PC-9 (cell line): ENCODE measurements at regions not wholly inside any gene's neighbourhood (a gene's known extent, or its start where the extent isn't known, plus 50 kb on each side); places are given as distances from the start of the nearest gene placed in this dataset.
"Not testable (repeated sequence)": the region's sequence is repeated elsewhere in the genome, so short reads cannot be mapped to it uniquely, and the experiment has no call there.

Experiments used
- BruUV-seq: library from RNA; stranded (reverse); fragments of 400-500 nt; replicated peaks from 2 replicates; lab custom pipeline; 2021; lab: Mats Ljungman, UMichigan
- CTCF ChIA-PET: fragments of 300-600 bp; sonication (Branson Sonifier 250); formaldehyde crosslinking; loops from one replicate; lab custom pipeline; 2022; ENCODE audit warnings: antibody characterized with exemption; lab: Charles Lee
- POLR2A ChIA-PET: fragments of 300-600 bp; sonication (Branson Sonifier 250); formaldehyde crosslinking; loops from one replicate; lab custom pipeline; 2022; ENCODE audit warnings: antibody characterized with exemption; ENCODE audit not compliant: unreplicated experiment; lab: Charles Lee
- DNase-seq, 2 experiments: peaks; one replicate each; pipeline versions ENCODE4 v3.0.0 to v3.0.0-alpha.2; 2015 to 2022; ENCODE audit warnings: mixed read lengths in 1 of 2
- H2AFZ ChIP-seq: fragments of 200-600 bp; sonication (generic); 2 replicates; pipeline ENCODE4 v1.8.1; 2017; ENCODE audit warnings: antibody characterized with exemption
- H3F3A ChIP-seq: fragments of 200-600 bp; sonication (generic); 2 replicates; pipeline ENCODE4 v1.8.1; 2017; ENCODE audit warnings: antibody characterized with exemption, mild to moderate bottlenecking, low read depth; ENCODE audit not compliant: insufficient read depth
- H3K27ac ChIP-seq: fragments of 200-600 bp; sonication (generic); 2 replicates; pipeline ENCODE4 v1.6.1; 2016; ENCODE audit warnings: mixed run types
- H3K27me3 ChIP-seq: fragments of 200-600 bp; sonication (generic); 2 replicates; pipeline ENCODE4 v1.6.1; 2016; ENCODE audit warnings: low read depth, mixed run types; ENCODE audit not compliant: insufficient read depth
- H3K36me3 ChIP-seq: fragments of 200-600 bp; sonication (generic); 2 replicates; pipeline ENCODE4 v1.6.1; 2016; ENCODE audit warnings: low read depth, mixed run types
- H3K4me1 ChIP-seq: fragments of 200-600 bp; sonication (generic); replicated peaks from 2 replicates; pipeline ENCODE4 v1.6.1; 2016; ENCODE audit warnings: mixed run types; ENCODE audit not compliant: insufficient read depth
- H3K4me2 ChIP-seq: fragments of 200-600 bp; sonication (generic); 2 replicates; pipeline ENCODE4 v1.6.1; 2017; ENCODE audit warnings: mixed run types
- H3K4me3 ChIP-seq: fragments of 200-600 bp; sonication (generic); 2 replicates; pipeline ENCODE4 v1.6.1; 2016; ENCODE audit warnings: mixed run types
- H3K79me2 ChIP-seq: fragments of 200-600 bp; sonication (generic); 2 replicates; pipeline ENCODE4 v1.6.1; 2017; ENCODE audit warnings: low read depth, mixed run types
- H3K9me2 ChIP-seq: fragments of 200-600 bp; sonication (generic); 2 replicates; pipeline ENCODE4 v1.8.1; 2017; ENCODE audit warnings: mild to moderate bottlenecking; ENCODE audit not compliant: insufficient read depth
- H3K9me3 ChIP-seq: fragments of 200-600 bp; sonication (generic); 2 replicates; pipeline ENCODE4 v1.8.1; 2016; ENCODE audit warnings: low read depth; ENCODE audit not compliant: insufficient read depth
- H4K20me1 ChIP-seq: fragments of 200-600 bp; sonication (generic); 2 replicates; pipeline ENCODE4 v1.8.1; 2017; ENCODE audit not compliant: insufficient read depth
- EZH2 ChIP-seq: fragments of 200-600 bp; sonication (generic); IDR thresholded peaks from 2 replicates; pipeline ENCODE4 v1.8.0; 2017; ENCODE audit warnings: antibody characterized with exemption, low read depth
- intact Hi-C: fragments of 100-400 bp; cut with micrococcal nuclease; formaldehyde crosslinking; loops from one replicate; pipeline ENCODE4 v1.10.0; 2022; ENCODE audit not compliant: unreplicated experiment
- TF ChIP-seq, protein P1 (sequence below): fragments of 200-600 bp; sonication (generic); conservative IDR thresholded peaks from 2 replicates; pipeline ENCODE4 v1.6.1; 2017; ENCODE audit warnings: mixed run types, antibody characterized with exemption, mild to moderate bottlenecking, moderate library complexity

DNA sequence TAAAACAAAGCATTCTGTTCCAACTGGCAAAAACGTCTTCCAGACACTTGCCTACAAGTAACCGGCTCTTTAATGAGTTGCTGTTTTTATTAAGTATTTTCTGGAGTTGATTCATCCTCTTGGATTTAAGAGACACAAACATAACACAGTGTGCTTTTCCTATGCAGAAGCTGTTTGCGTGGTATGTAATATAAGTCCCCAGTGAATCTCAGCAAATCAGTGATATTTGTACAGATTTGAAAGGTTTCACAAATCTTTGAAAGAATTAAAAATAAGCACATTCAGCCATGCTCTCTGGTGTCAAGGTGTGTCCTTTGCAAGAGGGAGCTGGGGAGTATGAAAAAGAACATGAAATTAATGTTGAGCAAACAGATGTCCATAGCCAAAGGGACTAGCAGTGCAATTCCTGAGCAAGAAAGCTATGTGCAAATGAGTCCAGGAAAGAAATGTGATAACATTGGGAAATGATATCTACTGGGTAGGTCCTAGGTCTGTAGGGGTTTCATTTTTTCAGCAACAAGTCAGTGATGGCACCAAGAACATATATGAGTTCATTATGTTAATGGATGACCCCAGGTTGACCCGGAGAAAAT is 170.1 kb upstream of the PHACTR1 start:
- TF ChIP-seq EZH2 = no peak
- TF ChIP-seq, protein P1, sequence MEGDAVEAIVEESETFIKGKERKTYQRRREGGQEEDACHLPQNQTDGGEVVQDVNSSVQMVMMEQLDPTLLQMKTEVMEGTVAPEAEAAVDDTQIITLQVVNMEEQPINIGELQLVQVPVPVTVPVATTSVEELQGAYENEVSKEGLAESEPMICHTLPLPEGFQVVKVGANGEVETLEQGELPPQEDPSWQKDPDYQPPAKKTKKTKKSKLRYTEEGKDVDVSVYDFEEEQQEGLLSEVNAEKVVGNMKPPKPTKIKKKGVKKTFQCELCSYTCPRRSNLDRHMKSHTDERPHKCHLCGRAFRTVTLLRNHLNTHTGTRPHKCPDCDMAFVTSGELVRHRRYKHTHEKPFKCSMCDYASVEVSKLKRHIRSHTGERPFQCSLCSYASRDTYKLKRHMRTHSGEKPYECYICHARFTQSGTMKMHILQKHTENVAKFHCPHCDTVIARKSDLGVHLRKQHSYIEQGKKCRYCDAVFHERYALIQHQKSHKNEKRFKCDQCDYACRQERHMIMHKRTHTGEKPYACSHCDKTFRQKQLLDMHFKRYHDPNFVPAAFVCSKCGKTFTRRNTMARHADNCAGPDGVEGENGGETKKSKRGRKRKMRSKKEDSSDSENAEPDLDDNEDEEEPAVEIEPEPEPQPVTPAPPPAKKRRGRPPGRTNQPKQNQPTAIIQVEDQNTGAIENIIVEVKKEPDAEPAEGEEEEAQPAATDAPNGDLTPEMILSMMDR = no peak
- no peaks in the 10 kb centered on the region for H4K20me1 ChIP-seq
- POLR2A ChIA-PET = interaction anchor here (0.6 kb wide), 1 partner anchor 142 kb away, joined by 4 read pairs; no protein-coding TSS in a partner anchor
- H3F3A ChIP-seq = peaks cover 10% of the 10 kb centered on the region
- peaks cover 16% of the 10 kb centered on the region for H3K4me1 ChIP-seq
- no peaks in the 10 kb centered on the region for H3K9me2 ChIP-seq
- peak overlapping the region; percentile 3; the same call in 1 of the 2 replicates for H3K4me2 ChIP-seq
- H2AFZ ChIP-seq = no peak overlapping the region
- DNase-seq = no peak
- H3K27ac ChIP-seq = no peak overlapping the region
- BruUV-seq = no TSS peak
- no peaks in the 10 kb centered on the region for H3K9me3 ChIP-seq
- no peaks in the 10 kb centered on the region for H3K36me3 ChIP-seq
- no peaks in the 10 kb centered on the region for H3K27me3 ChIP-seq
- CTCF ChIA-PET = no interaction called here
- H3K4me3 ChIP-seq = no peak overlapping the region
- no peaks in the 10 kb centered on the region for H3K79me2 ChIP-seq
- intact Hi-C loops = loop anchor here (5.0 kb wide), 1 partner anchor 46 kb away; no protein-coding TSS in a partner anchor

DNA sequence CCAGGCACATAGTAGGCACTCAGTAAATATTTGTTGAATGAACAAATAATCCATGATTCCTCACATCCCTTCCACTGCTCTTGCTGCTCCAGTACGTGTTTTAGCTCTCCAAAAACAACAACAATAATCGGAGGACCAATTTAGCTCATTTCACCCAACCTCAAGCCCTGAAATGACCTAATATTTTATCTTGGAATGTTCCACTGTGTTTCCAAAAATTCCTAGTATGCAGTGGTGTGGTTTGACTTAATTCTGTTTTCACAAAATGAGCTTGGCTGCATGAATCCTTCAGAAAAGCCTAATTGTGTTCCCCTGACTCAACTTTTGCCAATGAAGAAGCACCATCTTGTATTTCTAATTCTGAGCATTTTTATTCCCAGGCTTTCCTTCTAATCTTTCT is 168.0 kb upstream of the PHACTR1 start:
- Histone ChIP-seq H3K27me3 (no peaks in the 10 kb centered on the region), H3K4me1 (peaks cover 16% of the 10 kb centered on the region), H4K20me1 (no peaks in the 10 kb centered on the region), H3K36me3 (no peaks in the 10 kb centered on the region), H3K9me3 (no peaks in the 10 kb centered on the region), H3K4me3 (no peak overlapping the region), H3F3A (peaks cover 10% of the 10 kb centered on the region), H3K79me2 (no peaks in the 10 kb centered on the region), H3K4me2 (no peak overlapping the region), H2AFZ (no peak overlapping the region), H3K27ac (no peak overlapping the region), H3K9me2 (no peaks in the 10 kb centered on the region)
- no TSS peak for BruUV-seq
- ChIA-PET CTCF (no interaction called here), POLR2A (no interaction called here)
- intact Hi-C loops = loop anchor here (5.0 kb wide), 1 partner anchor 44 kb away; no protein-coding TSS in a partner anchor
- no peak for DNase-seq
- TF ChIP-seq EZH2 = no peak
- TF ChIP-seq, protein P1 = no peak

DNA sequence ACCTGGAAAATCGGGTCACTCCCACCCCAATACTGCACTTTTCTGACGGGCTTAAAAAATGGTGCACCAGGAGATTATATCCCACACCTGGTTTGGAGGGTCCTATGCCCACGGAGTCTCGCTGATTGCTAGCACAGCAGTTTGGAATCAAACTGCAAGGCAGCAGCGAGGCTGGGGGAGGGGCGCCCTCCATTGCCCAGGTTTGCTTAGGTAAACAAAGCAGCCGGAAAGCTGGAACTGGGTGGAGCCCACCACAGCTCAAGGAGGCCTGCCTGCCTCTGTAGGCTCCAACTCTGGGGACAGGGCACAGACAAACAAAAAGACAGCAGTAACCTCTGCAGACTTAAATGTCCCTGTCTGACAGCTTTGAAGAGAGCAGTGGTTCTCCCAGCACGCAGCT is 167.1 kb upstream of the PHACTR1 start:
- DNase-seq = not testable (repeated sequence)

DNA sequence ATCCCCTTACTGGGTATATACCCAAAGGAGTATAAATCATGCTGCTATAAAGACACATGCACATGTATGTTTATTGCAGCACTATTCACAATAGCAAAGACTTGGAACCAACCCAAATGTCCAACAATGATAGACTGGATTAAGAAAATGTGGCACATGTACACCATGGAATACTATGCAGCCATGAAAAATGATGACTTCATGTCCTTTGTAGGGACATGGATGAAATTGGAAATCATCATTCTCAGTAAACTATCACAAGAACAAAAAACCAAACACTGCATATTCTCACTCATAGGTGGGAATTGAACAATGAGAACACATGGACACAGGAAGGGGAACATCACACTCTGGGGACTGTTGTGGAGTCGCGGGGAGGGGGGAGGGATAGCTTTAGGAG is 161.7 kb upstream of the PHACTR1 start:
- DNase-seq, H3K27me3 ChIP-seq, H3K36me3 ChIP-seq, H3F3A ChIP-seq, H4K20me1 ChIP-seq, POLR2A ChIA-PET, H3K9me2 ChIP-seq, H3K9me3 ChIP-seq, intact Hi-C loops, CTCF ChIA-PET, H3K4me3 ChIP-seq, H2AFZ ChIP-seq, BruUV-seq, H3K79me2 ChIP-seq, H3K27ac ChIP-seq, H3K4me1 ChIP-seq, H3K4me2 ChIP-seq: not testable (repeated sequence)

More for the DNA sequence above, 167.1 kb upstream of the PHACTR1 start:
- H3K4me3 ChIP-seq, H3K27me3 ChIP-seq, H3K27ac ChIP-seq, H4K20me1 ChIP-seq, H3K79me2 ChIP-seq, POLR2A ChIA-PET, H3K36me3 ChIP-seq, H3K9me2 ChIP-seq, H3K9me3 ChIP-seq, H2AFZ ChIP-seq, CTCF ChIA-PET, BruUV-seq, H3K4me2 ChIP-seq: not testable (repeated sequence)
- H3F3A ChIP-seq = peaks cover 10% of the 10 kb centered on the region
- intact Hi-C loops = loop anchor here (5.0 kb wide), 1 partner anchor 43 kb away; no protein-coding TSS in a partner anchor
- H3K4me1 ChIP-seq = peaks cover 16% of the 10 kb centered on the region
